ENCODE measurements at regions not wholly inside any gene's neighbourhood (a gene's known extent, or its start where the extent isn't known, plus 50 kb on each side); places are given as distances from the start of the nearest gene placed in this dataset.

- H3K4me3 ChIP-seq (replicated peaks; ENCODE audit: low read depth, low read length): no peak overlapping the region
- no peak for DNase-seq (ENCODE audit: extremely low read depth, low read depth)
- TF ChIP-seq, protein P1, sequence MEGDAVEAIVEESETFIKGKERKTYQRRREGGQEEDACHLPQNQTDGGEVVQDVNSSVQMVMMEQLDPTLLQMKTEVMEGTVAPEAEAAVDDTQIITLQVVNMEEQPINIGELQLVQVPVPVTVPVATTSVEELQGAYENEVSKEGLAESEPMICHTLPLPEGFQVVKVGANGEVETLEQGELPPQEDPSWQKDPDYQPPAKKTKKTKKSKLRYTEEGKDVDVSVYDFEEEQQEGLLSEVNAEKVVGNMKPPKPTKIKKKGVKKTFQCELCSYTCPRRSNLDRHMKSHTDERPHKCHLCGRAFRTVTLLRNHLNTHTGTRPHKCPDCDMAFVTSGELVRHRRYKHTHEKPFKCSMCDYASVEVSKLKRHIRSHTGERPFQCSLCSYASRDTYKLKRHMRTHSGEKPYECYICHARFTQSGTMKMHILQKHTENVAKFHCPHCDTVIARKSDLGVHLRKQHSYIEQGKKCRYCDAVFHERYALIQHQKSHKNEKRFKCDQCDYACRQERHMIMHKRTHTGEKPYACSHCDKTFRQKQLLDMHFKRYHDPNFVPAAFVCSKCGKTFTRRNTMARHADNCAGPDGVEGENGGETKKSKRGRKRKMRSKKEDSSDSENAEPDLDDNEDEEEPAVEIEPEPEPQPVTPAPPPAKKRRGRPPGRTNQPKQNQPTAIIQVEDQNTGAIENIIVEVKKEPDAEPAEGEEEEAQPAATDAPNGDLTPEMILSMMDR (IDR thresholded peaks at IDR 0.05; ENCODE audit: low read depth, low read length, missing control alignments): no peak
Measured at GRCh38 chr16:52271088-52271750, 275.7 kb downstream of the TOX3 start.

- H3K4me3 ChIP-seq (replicated peaks; ENCODE audit: low read depth, low read length): no peak overlapping the region
- TF ChIP-seq, protein P1 (IDR thresholded peaks at IDR 0.05; ENCODE audit: low read depth, low read length, missing control alignments): no peak
- no peak for DNase-seq (ENCODE audit: extremely low read depth, low read depth)
Measured at GRCh38 chr16:52265446-52265861, 281.5 kb downstream of the TOX3 start.

DNA sequence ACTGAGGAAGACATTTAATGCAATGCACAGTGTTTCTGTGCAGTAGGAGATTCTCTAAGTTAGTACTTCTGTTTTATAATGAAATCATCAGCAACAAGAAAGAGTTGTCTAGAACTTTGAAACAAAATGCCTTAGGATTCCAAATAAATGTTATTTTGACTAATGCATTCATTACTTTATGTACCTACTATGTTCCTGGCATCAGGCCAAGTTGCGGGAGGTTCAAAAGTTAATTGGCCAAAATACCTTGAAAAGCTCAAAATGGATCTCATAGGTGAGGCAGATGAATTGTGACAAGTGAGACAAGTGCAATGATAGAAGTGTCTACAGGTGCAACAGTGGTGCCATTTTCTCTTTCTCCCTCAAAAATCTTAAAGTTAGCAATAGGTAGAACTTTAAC, 289.4 kb downstream of the TOX3 start:
- no peak for DNase-seq (ENCODE audit: extremely low read depth, low read depth)
- no peak overlapping the region for H3K4me3 ChIP-seq (replicated peaks; ENCODE audit: low read depth, low read length)
- TF ChIP-seq, protein P1 (IDR thresholded peaks at IDR 0.05; ENCODE audit: low read depth, low read length, missing control alignments): no peak

DNA sequence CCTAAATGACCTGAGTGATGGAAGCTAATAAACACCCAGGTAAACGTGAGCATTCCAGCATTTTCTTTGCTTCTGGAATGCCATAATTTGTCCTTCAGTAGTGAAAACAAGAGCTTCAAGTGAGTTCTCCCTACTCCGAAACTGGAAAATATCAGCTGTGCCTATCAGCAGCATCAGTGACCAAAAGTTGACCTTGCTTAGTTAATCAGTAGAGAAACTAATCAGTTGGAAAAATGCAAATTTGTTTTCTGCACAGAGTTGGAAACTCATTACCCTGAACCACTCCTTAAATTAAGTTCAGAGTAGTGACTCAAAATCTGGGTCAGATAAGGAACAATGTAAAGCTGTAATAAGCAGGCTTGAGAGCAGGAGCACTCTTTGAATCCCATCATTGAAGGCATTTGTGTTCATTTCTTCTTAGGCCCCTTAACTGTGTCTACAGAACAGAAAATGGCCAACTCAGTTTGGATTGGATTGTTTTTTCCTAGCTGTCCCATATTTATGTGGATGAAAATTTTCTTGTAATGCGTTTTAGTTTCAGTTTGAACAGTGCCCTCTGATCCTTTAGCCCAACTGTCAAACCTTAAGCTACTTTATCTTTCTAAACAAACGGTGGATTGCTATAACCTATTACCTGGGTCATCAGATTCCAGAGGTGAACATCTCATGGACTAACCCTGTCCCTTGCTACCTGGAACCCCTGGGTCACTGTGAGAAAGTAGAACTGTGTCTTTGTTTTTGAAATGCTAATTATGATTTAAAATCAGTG, 290.4 kb downstream of the TOX3 start:
- no peak for DNase-seq (ENCODE audit: extremely low read depth, low read depth)
- TF ChIP-seq, protein P1 (IDR thresholded peaks at IDR 0.05; ENCODE audit: low read depth, low read length, missing control alignments): no peak
- H3K4me3 ChIP-seq (replicated peaks; ENCODE audit: low read depth, low read length): no peak overlapping the region

DNA sequence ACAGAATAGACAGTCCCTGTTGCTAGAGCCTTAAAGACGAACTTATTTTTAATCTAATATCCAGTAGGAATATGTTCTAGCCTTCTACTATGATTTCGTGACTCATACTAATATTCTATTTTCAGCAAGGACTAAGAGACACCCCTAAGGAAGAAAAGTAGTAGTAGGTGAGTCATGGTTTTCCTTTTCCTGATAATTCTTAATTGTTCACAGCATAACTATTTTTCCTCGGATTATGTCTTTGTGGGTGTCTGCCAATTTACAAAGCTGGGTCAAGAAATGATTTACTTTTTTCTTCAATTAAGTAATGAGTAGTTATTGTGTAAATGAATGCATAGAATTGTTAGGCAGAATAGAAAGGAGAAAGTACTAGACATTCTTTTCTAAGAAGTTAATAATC, 292.2 kb downstream of the TOX3 start:
- H3K4me3 ChIP-seq (replicated peaks; ENCODE audit: low read depth, low read length): no peak overlapping the region
- TF ChIP-seq, protein P1 (IDR thresholded peaks at IDR 0.05; ENCODE audit: low read depth, low read length, missing control alignments): no peak
- no peak for DNase-seq (ENCODE audit: extremely low read depth, low read depth)

- TF ChIP-seq, protein P1 (IDR thresholded peaks at IDR 0.05; ENCODE audit: low read depth, low read length, missing control alignments): no peak
- DNase-seq (ENCODE audit: extremely low read depth, low read depth): no peak
- no peak overlapping the region for H3K4me3 ChIP-seq (replicated peaks; ENCODE audit: low read depth, low read length)
Measured at GRCh38 chr16:52252680-52253079, 294.3 kb downstream of the TOX3 start.

Measured in HFF-Myc (cell line).